ENCODE measurements at regions not wholly inside any gene's neighbourhood (a gene's known extent, or its start where the extent isn't known, plus 50 kb on each side); places are given as distances from the start of the nearest gene placed in this dataset.

DNA sequence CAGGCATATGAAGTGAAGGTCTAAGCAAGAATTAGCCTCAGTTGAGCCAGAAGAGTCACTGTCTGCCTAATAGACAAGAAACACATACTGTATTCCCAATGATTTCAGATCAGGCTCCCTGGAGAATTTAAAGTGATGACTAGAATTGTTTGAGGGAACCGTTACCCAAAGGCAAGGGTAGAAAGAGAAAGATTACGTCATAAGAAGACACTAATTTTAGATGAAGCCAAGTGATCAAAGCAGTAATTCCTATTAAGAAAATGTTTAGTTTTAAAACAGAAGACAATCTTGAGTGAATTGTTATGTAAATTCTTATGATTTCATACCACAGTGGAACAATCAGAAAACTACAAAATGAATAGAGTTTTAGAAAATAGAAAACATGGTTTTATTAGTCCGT, 194.5 kb upstream of the ARSJ start:
- ChIA-PET POLR2A (no interaction called here), CTCF (no interaction called here)
- H3K4me3 ChIP-seq (ENCODE audit: control insufficient read depth in 1 of 2, extremely low read depth in 1 of 2, low read length in 1 of 2): no peak overlapping the region
- no peak overlapping the region for H3K27ac Mint-ChIP-seq
- no peaks in the 10 kb centered on the region for H3K4me1 ChIP-seq (ENCODE audit: control insufficient read depth in 1 of 2, extremely low read depth in 1 of 2, insufficient read depth in 2 of 2, low read length in 2 of 2)
- no CpG with 5 or more reads among the region's 3 CpGs for WGBS (ENCODE audit: insufficient coverage)
- H3K9me3 ChIP-seq: no peaks in the 10 kb centered on the region
- H3K4me3 Mint-ChIP-seq: no peak overlapping the region
- H3K9me3 Mint-ChIP-seq: peaks cover 0 to 3% (median 0%) of the 10 kb centered on the region in 3 donors
- DNase-seq (no peak), ATAC-seq (replicated peaks in 1 of 4) (no peak)
- H3K27ac ChIP-seq (ENCODE audit: low read length): no peak overlapping the region
- H3K36me3 ChIP-seq (ENCODE audit: control insufficient read depth in 2 of 2, extremely low read depth in 1 of 2, insufficient read depth in 1 of 2, low read length in 1 of 2): no peaks in the 10 kb centered on the region
- no peaks in the 10 kb centered on the region for H3K36me3 Mint-ChIP-seq
- no peaks in the 10 kb centered on the region for H3K27me3 ChIP-seq (replicated peaks in 1 of 2; ENCODE audit: control insufficient read depth in 2 of 2, extremely low read depth in 1 of 2, insufficient read depth in 2 of 2, low read length in 1 of 2)
- no peaks in the 10 kb centered on the region for H3K4me1 Mint-ChIP-seq
- H3K27me3 Mint-ChIP-seq: no peaks in the 10 kb centered on the region

DNA sequence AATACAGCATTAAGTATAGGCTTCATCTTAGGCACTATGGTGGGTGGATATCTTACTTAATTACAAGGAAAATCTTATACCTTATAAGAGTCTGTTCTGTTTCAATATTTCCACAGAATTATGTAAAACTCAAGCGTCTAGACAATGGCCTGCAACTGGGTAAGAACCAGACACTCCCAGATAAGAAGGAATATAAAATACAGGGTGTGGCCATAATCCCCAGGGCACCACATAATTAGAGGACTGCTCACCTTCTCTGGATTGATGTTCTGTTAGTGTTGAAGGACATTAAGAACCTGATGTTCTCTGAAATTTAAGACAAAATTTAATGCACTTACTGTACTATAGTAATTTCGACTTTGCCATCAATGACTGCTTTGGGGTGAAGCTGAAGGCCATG, 198.2 kb upstream of the ARSJ start:
- no CpG with 5 or more reads among the region's 2 CpGs for WGBS (ENCODE audit: insufficient coverage)
- DNase-seq: no peak
- Mint-ChIP-seq H3K36me3 (peaks cover 4% of the 10 kb centered on the region), H3K27me3 (no peaks in the 10 kb centered on the region), H3K4me1 (peaks cover 0 to 3% (median 2%) of the 10 kb centered on the region in 3 donors), H3K4me3 (no peak overlapping the region), H3K9me3 (peaks cover 0 to 9% (median 7%) of the 10 kb centered on the region in 3 donors), H3K27ac (no peak overlapping the region)
- Histone ChIP-seq H3K36me3 (ENCODE audit: control insufficient read depth in 2 of 2, extremely low read depth in 1 of 2, insufficient read depth in 1 of 2, low read length in 1 of 2) (no peaks in the 10 kb centered on the region), H3K27ac (ENCODE audit: low read length) (no peak overlapping the region), H3K9me3 (no peaks in the 10 kb centered on the region), H3K4me3 (ENCODE audit: control insufficient read depth in 1 of 2, extremely low read depth in 1 of 2, low read length in 1 of 2) (no peak overlapping the region), H3K27me3 (replicated peaks in 1 of 2; ENCODE audit: control insufficient read depth in 2 of 2, extremely low read depth in 1 of 2, insufficient read depth in 2 of 2, low read length in 1 of 2) (no peaks in the 10 kb centered on the region), H3K4me1 (ENCODE audit: control insufficient read depth in 1 of 2, extremely low read depth in 1 of 2, insufficient read depth in 2 of 2, low read length in 2 of 2) (no peaks in the 10 kb centered on the region)
- ChIA-PET CTCF (no interaction called here), POLR2A (no interaction called here)
- no peak for ATAC-seq (replicated peaks in 1 of 4)

DNA sequence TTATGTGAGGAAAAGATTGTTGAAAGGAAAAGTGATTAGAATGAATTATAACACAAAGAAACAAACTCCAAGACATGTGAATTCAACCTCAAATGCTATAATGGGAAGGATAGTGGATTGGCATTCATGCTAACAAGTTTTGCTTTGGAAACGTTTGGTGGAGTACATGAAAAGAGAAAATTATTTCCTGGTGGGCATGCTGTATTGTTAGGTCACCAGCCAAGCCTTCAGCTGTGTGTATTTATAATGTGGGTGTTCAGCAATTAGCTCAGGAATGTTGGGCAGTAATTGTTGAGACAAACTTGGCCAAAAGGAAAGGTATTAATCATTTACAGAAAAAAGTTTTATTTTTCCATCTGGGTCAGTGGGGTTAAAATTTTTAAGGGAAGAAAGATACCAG, 198.9 kb upstream of the ARSJ start:
- CTCF ChIA-PET: interaction anchor here in 1 of 2 donors (0.5 to 1.5 kb wide), 3 partner anchors 27 to 785 kb away, joined by 4 to 5 read pairs (median 4); no protein-coding TSS in a partner anchor
- 78% methylated on average over 1 of the region's 1 CpG for WGBS (ENCODE audit: insufficient coverage)
- Histone ChIP-seq H3K4me3 (ENCODE audit: control insufficient read depth in 1 of 2, extremely low read depth in 1 of 2, low read length in 1 of 2) (no peak overlapping the region), H3K27me3 (replicated peaks in 1 of 2; ENCODE audit: control insufficient read depth in 2 of 2, extremely low read depth in 1 of 2, insufficient read depth in 2 of 2, low read length in 1 of 2) (no peaks in the 10 kb centered on the region), H3K4me1 (ENCODE audit: control insufficient read depth in 1 of 2, extremely low read depth in 1 of 2, insufficient read depth in 2 of 2, low read length in 2 of 2) (no peaks in the 10 kb centered on the region), H3K36me3 (ENCODE audit: control insufficient read depth in 2 of 2, extremely low read depth in 1 of 2, insufficient read depth in 1 of 2, low read length in 1 of 2) (no peaks in the 10 kb centered on the region), H3K27ac (ENCODE audit: low read length) (no peak overlapping the region), H3K9me3 (no peaks in the 10 kb centered on the region)
- ATAC-seq (replicated peaks in 1 of 4) (no peak), DNase-seq (no peak)
- Mint-ChIP-seq H3K4me1 (peaks cover 0 to 3% (median 2%) of the 10 kb centered on the region in 3 donors), H3K27ac (no peak overlapping the region), H3K36me3 (peaks cover 4% of the 10 kb centered on the region), H3K27me3 (no peaks in the 10 kb centered on the region), H3K9me3 (peaks cover 0 to 8% (median 7%) of the 10 kb centered on the region in 3 donors), H3K4me3 (no peak overlapping the region)
- POLR2A ChIA-PET: no interaction called here

DNA sequence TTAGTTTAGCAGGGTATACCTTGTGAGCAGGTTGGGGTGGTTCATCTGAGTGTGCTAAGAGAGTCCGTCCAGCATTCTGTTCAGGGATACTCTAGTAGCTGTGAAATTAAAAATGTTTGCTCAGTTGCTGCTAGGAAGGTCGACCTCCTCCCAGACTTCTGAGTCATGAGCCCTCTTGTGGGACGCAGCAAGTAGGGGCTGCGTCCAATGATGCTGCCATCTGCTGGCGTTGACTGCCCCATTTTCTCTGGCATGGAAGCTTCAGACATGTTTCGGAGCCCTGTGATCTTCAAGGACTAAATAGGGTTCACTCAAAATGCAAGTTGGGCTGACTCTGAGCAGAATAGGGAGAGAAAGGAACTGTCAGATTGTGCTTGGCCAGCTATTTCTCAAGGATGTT, 201.0 kb upstream of the ARSJ start:
- peaks cover 4% of the 10 kb centered on the region for H3K36me3 Mint-ChIP-seq
- peaks cover 0 to 3% (median 2%) of the 10 kb centered on the region in 3 donors for H3K4me1 Mint-ChIP-seq
- H3K9me3 ChIP-seq: no peaks in the 10 kb centered on the region
- H3K4me1 ChIP-seq (ENCODE audit: control insufficient read depth in 1 of 2, extremely low read depth in 1 of 2, insufficient read depth in 2 of 2, low read length in 2 of 2): no peaks in the 10 kb centered on the region
- DNase-seq (peak in 29 of 35 experiments; percentile 1 to 57 (median 19)), ATAC-seq (replicated peaks in 1 of 4) (peak in 3 of 4 experiments; percentile 37 to 57 (median 40))
- peaks cover 0 to 12% (median 6%) of the 10 kb centered on the region in 3 donors for H3K9me3 Mint-ChIP-seq
- CTCF ChIA-PET: interaction anchor here in 1 of 2 donors (1.0 kb wide), 1 partner anchor 785 kb away, joined by 3 read pairs; no protein-coding TSS in a partner anchor
- 40% methylated on average over 6 of the region's 6 CpGs for WGBS (ENCODE audit: insufficient coverage)
- no peak overlapping the region for H3K4me3 Mint-ChIP-seq
- H3K36me3 ChIP-seq (ENCODE audit: control insufficient read depth in 2 of 2, extremely low read depth in 1 of 2, insufficient read depth in 1 of 2, low read length in 1 of 2): no peaks in the 10 kb centered on the region
- H3K27me3 ChIP-seq (replicated peaks in 1 of 2; ENCODE audit: control insufficient read depth in 2 of 2, extremely low read depth in 1 of 2, insufficient read depth in 2 of 2, low read length in 1 of 2): no peaks in the 10 kb centered on the region
- H3K27ac ChIP-seq (ENCODE audit: low read length): no peak overlapping the region
- H3K4me3 ChIP-seq (ENCODE audit: control insufficient read depth in 1 of 2, extremely low read depth in 1 of 2, low read length in 1 of 2): no peak overlapping the region
- peaks cover 0 to 4% of the 10 kb centered on the region in 2 donors for H3K27me3 Mint-ChIP-seq
- POLR2A ChIA-PET: interaction anchor here in 1 of 2 donors (0.6 kb wide), 1 partner anchor 1658 kb away, joined by 9 read pairs; no protein-coding TSS in a partner anchor
- no peak overlapping the region for H3K27ac Mint-ChIP-seq

DNA sequence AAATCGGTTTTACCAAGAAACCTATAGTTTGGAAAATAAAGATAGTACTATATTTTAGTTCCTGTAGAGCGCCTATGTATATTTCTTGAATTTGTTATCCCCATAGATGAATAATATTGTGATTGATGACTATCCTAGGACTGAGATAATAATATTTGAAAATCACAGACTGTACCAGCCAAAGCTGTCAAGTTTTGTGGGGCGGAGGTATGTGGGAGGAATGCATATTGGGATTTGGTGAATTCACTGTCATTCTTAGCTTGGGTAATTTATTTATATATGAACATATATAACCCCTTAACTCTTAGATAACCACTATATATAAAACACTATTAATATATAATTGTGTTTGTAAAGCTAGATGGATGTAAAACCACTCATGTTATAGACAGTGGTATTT, 205.5 kb upstream of the ARSJ start:
- Mint-ChIP-seq H3K27ac (no peak overlapping the region), H3K4me3 (no peak overlapping the region), H3K36me3 (peaks cover 4% of the 10 kb centered on the region), H3K4me1 (peaks cover 0 to 3% (median 2%) of the 10 kb centered on the region in 3 donors), H3K9me3 (peaks cover 0 to 12% (median 6%) of the 10 kb centered on the region in 3 donors), H3K27me3 (peaks cover 0 to 11% of the 10 kb centered on the region in 2 donors)
- H3K4me1 ChIP-seq (ENCODE audit: control insufficient read depth in 1 of 2, extremely low read depth in 1 of 2, insufficient read depth in 2 of 2, low read length in 2 of 2): no peaks in the 10 kb centered on the region
- no peak overlapping the region for H3K27ac ChIP-seq (ENCODE audit: low read length)
- no peaks in the 10 kb centered on the region for H3K9me3 ChIP-seq
- no peaks in the 10 kb centered on the region for H3K36me3 ChIP-seq (ENCODE audit: control insufficient read depth in 2 of 2, extremely low read depth in 1 of 2, insufficient read depth in 1 of 2, low read length in 1 of 2)
- POLR2A ChIA-PET: no interaction called here
- WGBS (ENCODE audit: insufficient coverage): no CpG with 5 or more reads among the region's 3 CpGs
- no peaks in the 10 kb centered on the region for H3K27me3 ChIP-seq (replicated peaks in 1 of 2; ENCODE audit: control insufficient read depth in 2 of 2, extremely low read depth in 1 of 2, insufficient read depth in 2 of 2, low read length in 1 of 2)
- DNase-seq (no peak), ATAC-seq (replicated peaks in 1 of 4) (no peak)
- H3K4me3 ChIP-seq (ENCODE audit: control insufficient read depth in 1 of 2, extremely low read depth in 1 of 2, low read length in 1 of 2): no peak overlapping the region
- CTCF ChIA-PET: no interaction called here

DNA sequence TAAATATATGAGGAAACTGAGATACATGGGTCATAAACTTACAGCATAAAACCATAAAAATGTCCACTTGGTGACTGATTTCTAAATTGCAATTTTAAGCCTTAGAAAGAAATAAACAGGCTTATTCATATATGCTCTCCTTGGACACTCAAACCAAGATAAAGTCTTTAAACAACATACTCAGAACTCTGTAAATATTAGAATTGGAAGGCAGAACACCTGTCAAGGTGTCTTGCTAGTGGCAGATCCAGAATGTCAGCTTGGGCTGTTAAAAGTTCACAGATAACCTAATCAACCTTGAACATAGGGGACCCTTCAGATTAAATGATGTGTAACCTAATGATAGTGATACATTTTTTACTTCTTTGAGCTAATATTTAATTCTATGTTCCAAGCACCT, 208.1 kb upstream of the ARSJ start:
- Histone ChIP-seq H3K27ac (ENCODE audit: low read length) (no peak overlapping the region), H3K9me3 (no peaks in the 10 kb centered on the region), H3K4me3 (ENCODE audit: control insufficient read depth in 1 of 2, extremely low read depth in 1 of 2, low read length in 1 of 2) (no peak overlapping the region), H3K27me3 (replicated peaks in 1 of 2; ENCODE audit: control insufficient read depth in 2 of 2, extremely low read depth in 1 of 2, insufficient read depth in 2 of 2, low read length in 1 of 2) (no peaks in the 10 kb centered on the region), H3K4me1 (ENCODE audit: control insufficient read depth in 1 of 2, extremely low read depth in 1 of 2, insufficient read depth in 2 of 2, low read length in 2 of 2) (no peaks in the 10 kb centered on the region), H3K36me3 (ENCODE audit: control insufficient read depth in 2 of 2, extremely low read depth in 1 of 2, insufficient read depth in 1 of 2, low read length in 1 of 2) (no peaks in the 10 kb centered on the region)
- ATAC-seq (replicated peaks in 1 of 4) (no peak), DNase-seq (no peak)
- ChIA-PET CTCF (interaction anchor here in 1 of 2 donors (0.6 kb wide), 1 partner anchor 17 kb away, joined by 3 read pairs; no protein-coding TSS in a partner anchor), POLR2A (no interaction called here)
- Mint-ChIP-seq H3K27me3 (peaks cover 0 to 11% of the 10 kb centered on the region in 2 donors), H3K36me3 (no peaks in the 10 kb centered on the region), H3K27ac (no peak overlapping the region), H3K9me3 (peaks cover 0 to 6% (median under 1%) of the 10 kb centered on the region in 3 donors), H3K4me1 (no peaks in the 10 kb centered on the region), H3K4me3 (no peak overlapping the region)

DNA sequence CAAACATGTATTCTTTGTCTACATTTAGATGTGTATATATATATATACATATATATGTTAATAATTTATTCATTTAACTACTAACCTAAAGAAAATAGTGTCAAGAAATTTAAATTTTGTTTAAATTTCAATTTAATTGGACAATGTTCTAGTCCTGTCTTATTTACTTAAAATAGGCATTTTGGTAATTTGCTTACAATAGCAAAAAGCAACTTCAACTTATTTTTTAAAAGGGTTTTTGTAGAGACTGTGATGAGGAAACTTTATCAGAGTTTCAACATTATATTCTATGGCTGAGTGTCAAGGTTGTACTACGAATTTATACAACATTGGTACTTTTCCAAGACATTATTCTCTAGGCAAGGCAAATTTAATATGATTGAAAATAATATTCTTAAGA, 212.0 kb upstream of the ARSJ start:
- H3K4me1 Mint-ChIP-seq: no peaks in the 10 kb centered on the region
- no peak overlapping the region for H3K27ac Mint-ChIP-seq
- Histone ChIP-seq H3K27ac (ENCODE audit: low read length) (no peak overlapping the region), H3K36me3 (ENCODE audit: control insufficient read depth in 2 of 2, extremely low read depth in 1 of 2, insufficient read depth in 1 of 2, low read length in 1 of 2) (no peaks in the 10 kb centered on the region), H3K4me1 (ENCODE audit: control insufficient read depth in 1 of 2, extremely low read depth in 1 of 2, insufficient read depth in 2 of 2, low read length in 2 of 2) (no peaks in the 10 kb centered on the region), H3K27me3 (replicated peaks in 1 of 2; ENCODE audit: control insufficient read depth in 2 of 2, extremely low read depth in 1 of 2, insufficient read depth in 2 of 2, low read length in 1 of 2) (no peaks in the 10 kb centered on the region), H3K9me3 (no peaks in the 10 kb centered on the region), H3K4me3 (ENCODE audit: control insufficient read depth in 1 of 2, extremely low read depth in 1 of 2, low read length in 1 of 2) (no peak overlapping the region)
- no peak for DNase-seq
- peaks cover 1 to 7% of the 10 kb centered on the region in 2 donors for H3K27me3 Mint-ChIP-seq
- WGBS (ENCODE audit: insufficient coverage): no CpG with 5 or more reads among the region's 1 CpG
- H3K36me3 Mint-ChIP-seq: no peaks in the 10 kb centered on the region
- ChIA-PET CTCF (no interaction called here), POLR2A (no interaction called here)
- no peak for ATAC-seq (replicated peaks in 1 of 4)
- no peak overlapping the region for H3K4me3 Mint-ChIP-seq
- no peaks in the 10 kb centered on the region for H3K9me3 Mint-ChIP-seq

All from T-cell (primary cell).